Fibroblast of lung (primary cell): ENCODE measurements at regions not wholly inside any gene's neighbourhood (a gene's known extent, or its start where the extent isn't known, plus 50 kb on each side); places are given as distances from the start of the nearest gene placed in this dataset.

ENCODE experiments used
- DNase-seq, 2 donors: peaks; one replicate each; pipeline versions ENCODE4 v3.0.0 to v3.0.0-alpha.2; 2010; ENCODE audit warnings: low read depth in 2 of 2
- H2AFZ ChIP-seq: 2 replicates; pipeline ENCODE4 v1.5.1; 2012; ENCODE audit warnings: low read length, control low read depth, inconsistent platforms
- H3K27ac ChIP-seq: 2 replicates; pipeline ENCODE4 v1.5.1; 2011; ENCODE audit warnings: low read length, control low read depth; ENCODE audit not compliant: insufficient read depth
- H3K27me3 ChIP-seq: 2 replicates; pipeline ENCODE4 v1.5.1; 2011; ENCODE audit warnings: mild to moderate bottlenecking, low read length; ENCODE audit not compliant: control insufficient read depth, insufficient read depth
- H3K36me3 ChIP-seq: 2 replicates; pipeline ENCODE4 v1.5.1; 2011; ENCODE audit warnings: low read length; ENCODE audit not compliant: control insufficient read depth, insufficient read depth
- H3K4me1 ChIP-seq: 2 replicates; pipeline ENCODE4 v1.5.1; 2011; ENCODE audit warnings: low read length; ENCODE audit not compliant: control insufficient read depth, insufficient read depth; ENCODE audit errors: extremely low read depth
- H3K4me2 ChIP-seq: 2 replicates; pipeline ENCODE4 v1.5.1; 2011; ENCODE audit warnings: low read length, control low read depth; ENCODE audit not compliant: insufficient read depth; ENCODE audit errors: extremely low read depth
- H3K4me3 ChIP-seq, 4 experiments: fragments of 200-600 bp in 1 of 4; sonication (generic) in 1 of 4; replicated peaks in 1 of 4; 2 replicates each; pipeline ENCODE4 v1.5.1; 2011 to 2016; ENCODE audit warnings: low read length in 4 of 4, low read depth in 3 of 4, mild to moderate bottlenecking in 3 of 4, control low read depth in 2 of 4, inconsistent platforms in 1 of 4, mixed read lengths in 1 of 4; ENCODE audit not compliant: insufficient read depth in 1 of 4; ENCODE audit errors: control extremely low read depth in 1 of 4
- H3K79me2 ChIP-seq: 2 replicates; pipeline ENCODE4 v1.5.1; 2012; ENCODE audit warnings: mild to moderate bottlenecking, low read length, inconsistent platforms; ENCODE audit not compliant: control insufficient read depth, insufficient read depth
- H3K9ac ChIP-seq: 2 replicates; pipeline ENCODE4 v1.5.1; 2011; ENCODE audit warnings: mild to moderate bottlenecking, low read length, control low read depth; ENCODE audit not compliant: insufficient read depth
- H3K9me3 ChIP-seq: 2 replicates; pipeline ENCODE4 v1.5.1; 2012; ENCODE audit warnings: low read depth, low read length; ENCODE audit not compliant: control insufficient read depth, insufficient read depth
- H4K20me1 ChIP-seq: 2 replicates; pipeline ENCODE4 v1.5.1; 2011; ENCODE audit warnings: low read length; ENCODE audit not compliant: control insufficient read depth, insufficient read depth; ENCODE audit errors: extremely low read depth
- CTCF ChIP-seq, 2 donors: IDR thresholded peaks in 1 of 2; conservative IDR thresholded peaks in 1 of 2; 1 replicate in 1 of 2; 2 replicates in 1 of 2; pipeline ENCODE4 v1.5.1; 2011 to 2012; ENCODE audit warnings: low read length in 2 of 2, control low read depth in 1 of 2, inconsistent platforms in 1 of 2, low read depth in 1 of 2, mild to moderate bottlenecking in 1 of 2
- EZH2 ChIP-seq: IDR thresholded peaks from 2 replicates; pipeline ENCODE4 v1.5.1; 2012; ENCODE audit warnings: low read length, control low read depth, mild to moderate bottlenecking; ENCODE audit errors: missing control alignments

GRCh38 chr5:61746831-61747575, 414.9 kb downstream of the ZSWIM6 start:
- TF ChIP-seq EZH2 (no peak), CTCF (conservative IDR thresholded peaks at IDR 0.05 in 1 of 2, IDR thresholded peaks at IDR 0.05 in 1 of 2; ENCODE audit: low read depth in 1 of 2, low read length in 2 of 2) (no peak)
- no peaks in the 10 kb centered on the region for H3K27me3 ChIP-seq
- no peaks in the 10 kb centered on the region for H3K79me2 ChIP-seq

GRCh38 chr5:61748121-61748520, 416.1 kb downstream of the ZSWIM6 start:
- TF ChIP-seq EZH2 = no peak
- TF ChIP-seq CTCF (conservative IDR thresholded peaks at IDR 0.05 in 1 of 2, IDR thresholded peaks at IDR 0.05 in 1 of 2; ENCODE audit: low read depth in 1 of 2, low read length in 2 of 2) = no peak
- Histone ChIP-seq H3K4me2 (no peak overlapping the region), H3K27me3 (no peaks in the 10 kb centered on the region), H3K36me3 (no peaks in the 10 kb centered on the region), H3K9me3 (no peaks in the 10 kb centered on the region), H3K9ac (no peak overlapping the region), H3K4me1 (no peaks in the 10 kb centered on the region), H3K79me2 (no peaks in the 10 kb centered on the region), H2AFZ (no peak overlapping the region), H4K20me1 (no peaks in the 10 kb centered on the region), H3K4me3 (no peak overlapping the region), H3K27ac (no peak overlapping the region)
- DNase-seq = no peak

More at GRCh38 chr5:61746831-61747575, 414.9 kb downstream of the ZSWIM6 start:
- H3K27ac ChIP-seq = no peak overlapping the region
- H3K4me2 ChIP-seq = no peak overlapping the region
- no peak overlapping the region for H3K9ac ChIP-seq
- DNase-seq = peak in 1 of 2 donors; percentile 72
- H4K20me1 ChIP-seq = no peaks in the 10 kb centered on the region
- H3K4me1 ChIP-seq = no peaks in the 10 kb centered on the region
- no peak overlapping the region for H3K4me3 ChIP-seq
- H3K9me3 ChIP-seq = no peaks in the 10 kb centered on the region
- no peak overlapping the region for H2AFZ ChIP-seq
- no peaks in the 10 kb centered on the region for H3K36me3 ChIP-seq

GRCh38 chr5:61748651-61749050, 416.6 kb downstream of the ZSWIM6 start:
- Histone ChIP-seq H4K20me1 (no peaks in the 10 kb centered on the region), H3K4me2 (no peak overlapping the region), H3K9me3 (no peaks in the 10 kb centered on the region), H3K4me3 (no peak overlapping the region), H3K9ac (no peak overlapping the region), H3K36me3 (no peaks in the 10 kb centered on the region), H3K4me1 (no peaks in the 10 kb centered on the region), H3K27ac (no peak overlapping the region), H3K27me3 (no peaks in the 10 kb centered on the region), H2AFZ (no peak overlapping the region), H3K79me2 (no peaks in the 10 kb centered on the region)
- DNase-seq = no peak
- TF ChIP-seq CTCF (conservative IDR thresholded peaks at IDR 0.05 in 1 of 2, IDR thresholded peaks at IDR 0.05 in 1 of 2; ENCODE audit: low read depth in 1 of 2, low read length in 2 of 2) (no peak), EZH2 (no peak)
